GM06990 (cell line): ENCODE measurements at regions not wholly inside any gene's neighbourhood (a gene's known extent, or its start where the extent isn't known, plus 50 kb on each side); places are given as distances from the start of the nearest gene placed in this dataset.
"Not testable (repeated sequence)": the region's sequence is repeated elsewhere in the genome, so short reads cannot be mapped to it uniquely, and the experiment has no call there.

ENCODE experiments used
- DNase-seq: peaks from one replicate; pipeline ENCODE4 v3.0.0-alpha.2; 2011; ENCODE audit not compliant: insufficient read length; ENCODE audit errors: extremely low read depth
- H3K27me3 ChIP-seq: replicated peaks from 2 replicates; pipeline ENCODE4 v1.6.0; 2011; ENCODE audit warnings: low read length; ENCODE audit not compliant: control insufficient read depth, insufficient read depth
- H3K36me3 ChIP-seq: 2 replicates; pipeline ENCODE4 v1.5.1; 2011; ENCODE audit warnings: low read length; ENCODE audit not compliant: control insufficient read depth, insufficient read depth
- H3K4me3 ChIP-seq: replicated peaks from 2 replicates; pipeline ENCODE4 v1.5.1; 2011; ENCODE audit warnings: low read depth, mild to moderate bottlenecking, control low read depth, low read length
- CTCF ChIP-seq: IDR thresholded peaks from 2 replicates; pipeline ENCODE4 v1.5.1; 2011; ENCODE audit warnings: low read length, control low read depth, mild to moderate bottlenecking, inconsistent platforms; ENCODE audit not compliant: insufficient read depth, poor library complexity, severe bottlenecking

- no peak for DNase-seq
- H3K36me3 ChIP-seq = no peaks in the 10 kb centered on the region
- no peak for TF ChIP-seq CTCF
- H3K4me3 ChIP-seq = no peak overlapping the region
- no peaks in the 10 kb centered on the region for H3K27me3 ChIP-seq
Measured at GRCh38 chr18:65610939-65611338, 139.9 kb upstream of the CDH7 start.

DNA sequence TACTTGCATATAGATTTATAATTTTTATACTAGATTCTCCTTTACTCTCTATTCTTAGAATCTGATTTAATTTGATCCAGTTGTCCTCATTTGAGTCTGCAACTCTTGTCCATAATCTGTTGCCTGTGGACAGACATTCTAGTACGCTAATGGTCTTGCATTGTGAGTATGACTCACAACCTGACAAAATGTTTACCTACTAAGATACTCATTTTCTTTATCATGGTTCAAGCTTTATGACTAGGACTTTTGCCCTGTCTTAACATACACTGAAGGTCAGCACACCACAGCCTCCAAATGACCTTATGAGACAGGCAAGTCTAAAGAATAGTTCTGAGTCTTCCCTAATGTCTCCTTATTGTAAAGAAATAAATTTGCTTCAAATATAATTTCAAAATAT lies 142.3 kb upstream of the CDH7 start:
- Histone ChIP-seq H3K36me3 (no peaks in the 10 kb centered on the region), H3K27me3 (no peaks in the 10 kb centered on the region), H3K4me3 (no peak overlapping the region)
- no peak for TF ChIP-seq CTCF
- no peak for DNase-seq

DNA sequence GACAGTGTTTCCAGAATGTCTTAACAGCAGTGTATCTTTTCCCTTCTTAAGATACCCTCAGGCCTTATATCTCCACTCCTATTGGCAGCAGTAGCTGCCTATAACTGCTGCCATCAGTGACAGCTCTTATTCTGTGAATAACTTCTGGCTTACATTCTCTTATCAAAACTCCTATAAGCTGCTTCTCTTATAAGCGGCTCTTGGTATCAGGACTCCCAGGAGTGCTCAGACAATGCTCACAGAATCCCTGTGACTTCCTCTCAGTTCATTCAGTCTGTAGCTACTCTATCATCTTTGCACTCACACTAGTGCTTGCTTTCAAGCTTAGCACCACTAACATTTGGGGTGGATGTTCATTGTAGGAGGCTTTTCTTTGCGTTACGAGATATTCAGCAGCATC lies 143.7 kb upstream of the CDH7 start:
- H3K4me3 ChIP-seq = no peak overlapping the region
- TF ChIP-seq CTCF = no peak
- no peaks in the 10 kb centered on the region for H3K36me3 ChIP-seq
- no peak for DNase-seq
- no peaks in the 10 kb centered on the region for H3K27me3 ChIP-seq

- Histone ChIP-seq H3K36me3 (no peaks in the 10 kb centered on the region), H3K4me3 (no peak overlapping the region), H3K27me3 (no peaks in the 10 kb centered on the region)
- no peak for DNase-seq
- no peak for TF ChIP-seq CTCF
Measured at GRCh38 chr18:65606551-65607130, 144.2 kb upstream of the CDH7 start.

DNA sequence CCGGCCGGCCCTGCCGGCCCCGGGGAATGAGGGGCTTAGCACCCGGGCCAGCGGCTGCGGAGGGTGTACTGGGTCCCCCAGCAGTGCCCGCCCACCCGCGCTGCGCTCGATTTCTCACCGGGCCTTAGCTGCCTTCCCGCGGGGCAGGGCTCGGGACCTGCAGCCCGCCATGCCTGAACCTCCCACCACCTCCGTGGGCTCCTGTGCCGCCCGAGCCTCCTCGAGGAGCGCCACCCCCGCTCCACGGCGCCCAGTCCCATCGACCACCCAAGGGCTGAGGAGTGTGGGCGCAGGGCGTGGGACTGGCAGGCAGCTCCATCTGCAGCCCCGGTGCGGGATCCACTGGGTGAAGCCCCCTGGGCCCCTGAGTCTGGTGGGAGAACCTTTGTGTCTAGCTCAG lies 145.5 kb upstream of the CDH7 start:
- DNase-seq, H3K27me3 ChIP-seq, H3K4me3 ChIP-seq, H3K36me3 ChIP-seq: not testable (repeated sequence)

GRCh38 chr18:65601775-65602174 lies 149.0 kb upstream of the CDH7 start:
- H3K27me3 ChIP-seq = no peaks in the 10 kb centered on the region
- H3K4me3 ChIP-seq = no peak overlapping the region
- no peaks in the 10 kb centered on the region for H3K36me3 ChIP-seq
- TF ChIP-seq CTCF = no peak
- DNase-seq = no peak
